Esophagus squamous epithelium (tissue), 5 donors: ENCODE measurements at regions not wholly inside any gene's neighbourhood (a gene's known extent, or its start where the extent isn't known, plus 50 kb on each side); places are given as distances from the start of the nearest gene placed in this dataset.

Experiments
- DNase-seq: peaks from one replicate; lab custom pipeline; 2025; lab: John Stamatoyannopoulos, UW
- H3K27ac ChIP-seq, 4 donors: fragments of 200-600 bp; sonication (generic); one replicate each; pipeline ENCODE4 v1.5.1; 2016 to 2019; ENCODE audit warnings: mild to moderate bottlenecking in 1 of 4
- H3K27me3 ChIP-seq, 4 donors: fragments of 200-600 bp; sonication (generic); 1 replicate in 3 of 4; 2 replicates in 1 of 4; pipeline versions ENCODE4 v1.5.1 to v1.6.0; 2017 to 2021; ENCODE audit warnings: antibody characterized with exemption in 1 of 4
- H3K36me3 ChIP-seq, 3 donors: fragments of 200-600 bp; sonication (generic); one replicate each; pipeline ENCODE4 v1.5.1; 2016 to 2019
- H3K4me1 ChIP-seq, 3 donors: fragments of 200-600 bp; sonication (generic); one replicate each; pipeline ENCODE4 v1.5.1; 2017 to 2019
- H3K4me3 ChIP-seq, 4 donors: fragments of 200-600 bp; sonication (generic); 1 replicate in 3 of 4; 2 replicates in 1 of 4; pipeline ENCODE4 v1.5.1; 2016 to 2019; ENCODE audit warnings: mild to moderate bottlenecking in 2 of 4, moderate library complexity in 1 of 4
- H3K9me3 ChIP-seq, 3 donors: fragments of 200-600 bp; sonication (generic); one replicate each; pipeline ENCODE4 v1.5.1; 2016 to 2019
- POLR2A ChIP-seq, 4 donors: fragments of 450-650 bp; IDR thresholded peaks; one replicate each; pipeline ENCODE4 v1.6.1; 2017; ENCODE audit warnings: antibody characterized with exemption in 4 of 4, mild to moderate bottlenecking in 4 of 4, moderate library complexity in 3 of 4
- WGBS, 2 donors: methylation state at CpG; one replicate each; pipeline ENCODE4 v1.1.5; 2018; 5-methylcytosine and 5-hydroxymethylcytosine counted together
- intact Hi-C: fragments of 100-400 bp; cut with DNase I; formaldehyde crosslinking; loops from one replicate; pipeline ENCODE4 v1.15.0; 2022
- TF ChIP-seq, protein P1 (sequence below), 6 experiments: fragments of 450-650 bp in 4 of 6; fragments of 200-600 bp in 2 of 6; sonication (generic) in 2 of 6; IDR thresholded peaks; one replicate each; pipeline ENCODE4 v1.5.1; 2016 to 2019; ENCODE audit warnings: antibody characterized with exemption in 6 of 6, mild to moderate bottlenecking in 4 of 6, moderate library complexity in 4 of 6
- donor health status: DM: yes; HTN: yes; CAD: no.

GRCh38 chr1:157418231-157418630 is 134.1 kb downstream of the FCRL5 start:
- DNase-seq, result no peak
- WGBS, 2 donors, result 80 to 100% methylated on average over 1 of the region's 1 CpG
- no peaks in the 10 kb centered on the region for H3K36me3 ChIP-seq
- TF ChIP-seq, protein P1, sequence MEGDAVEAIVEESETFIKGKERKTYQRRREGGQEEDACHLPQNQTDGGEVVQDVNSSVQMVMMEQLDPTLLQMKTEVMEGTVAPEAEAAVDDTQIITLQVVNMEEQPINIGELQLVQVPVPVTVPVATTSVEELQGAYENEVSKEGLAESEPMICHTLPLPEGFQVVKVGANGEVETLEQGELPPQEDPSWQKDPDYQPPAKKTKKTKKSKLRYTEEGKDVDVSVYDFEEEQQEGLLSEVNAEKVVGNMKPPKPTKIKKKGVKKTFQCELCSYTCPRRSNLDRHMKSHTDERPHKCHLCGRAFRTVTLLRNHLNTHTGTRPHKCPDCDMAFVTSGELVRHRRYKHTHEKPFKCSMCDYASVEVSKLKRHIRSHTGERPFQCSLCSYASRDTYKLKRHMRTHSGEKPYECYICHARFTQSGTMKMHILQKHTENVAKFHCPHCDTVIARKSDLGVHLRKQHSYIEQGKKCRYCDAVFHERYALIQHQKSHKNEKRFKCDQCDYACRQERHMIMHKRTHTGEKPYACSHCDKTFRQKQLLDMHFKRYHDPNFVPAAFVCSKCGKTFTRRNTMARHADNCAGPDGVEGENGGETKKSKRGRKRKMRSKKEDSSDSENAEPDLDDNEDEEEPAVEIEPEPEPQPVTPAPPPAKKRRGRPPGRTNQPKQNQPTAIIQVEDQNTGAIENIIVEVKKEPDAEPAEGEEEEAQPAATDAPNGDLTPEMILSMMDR (IDR thresholded peaks at IDR 0.05), result no peak
- TF ChIP-seq POLR2A (IDR thresholded peaks at IDR 0.05), result no peak
- H3K27ac ChIP-seq, result no peak overlapping the region
- no peak overlapping the region for H3K4me3 ChIP-seq
- intact Hi-C loops, result no loop called here
- no peaks in the 10 kb centered on the region for H3K4me1 ChIP-seq
- H3K9me3 ChIP-seq, result no peaks in the 10 kb centered on the region
- H3K27me3 ChIP-seq, result no peaks in the 10 kb centered on the region

GRCh38 chr1:157415661-157416060 is 136.7 kb downstream of the FCRL5 start:
- intact Hi-C loops, result no loop called here
- H3K9me3 ChIP-seq, result no peaks in the 10 kb centered on the region
- H3K4me1 ChIP-seq, result no peaks in the 10 kb centered on the region
- 63 to 64% methylated on average over 4 of the region's 5 CpGs for WGBS, 2 donors
- H3K27ac ChIP-seq, result no peak overlapping the region
- TF ChIP-seq, protein P1 (IDR thresholded peaks at IDR 0.05), result no peak
- TF ChIP-seq POLR2A (IDR thresholded peaks at IDR 0.05), result no peak
- no peak overlapping the region for H3K4me3 ChIP-seq
- no peak for DNase-seq
- H3K36me3 ChIP-seq, result no peaks in the 10 kb centered on the region
- H3K27me3 ChIP-seq, result no peaks in the 10 kb centered on the region

DNA sequence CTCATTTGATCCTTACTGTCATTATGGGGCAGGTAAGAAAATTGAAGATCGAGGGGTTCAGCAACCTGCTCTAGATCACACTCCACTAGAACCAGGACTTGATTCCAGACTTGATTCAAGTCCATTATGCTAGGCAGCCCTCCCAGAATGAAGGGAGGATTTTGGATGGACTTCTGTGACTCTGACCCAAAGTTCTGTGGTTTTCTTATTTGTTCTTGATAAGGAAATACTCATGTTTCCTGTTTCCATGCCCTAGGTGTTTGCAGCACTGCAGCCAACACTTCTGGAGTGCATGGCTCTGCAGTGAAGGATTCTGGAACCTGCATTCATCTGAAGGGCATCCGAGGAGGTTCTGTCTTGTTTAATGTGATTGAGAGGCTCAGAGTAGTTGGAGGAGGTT is 140.0 kb downstream of the FCRL5 start:
- no peak for DNase-seq
- TF ChIP-seq, protein P1 (IDR thresholded peaks at IDR 0.05), result no peak
- TF ChIP-seq POLR2A (IDR thresholded peaks at IDR 0.05), result no peak
- no peak overlapping the region for H3K27ac ChIP-seq
- H3K4me1 ChIP-seq, result no peaks in the 10 kb centered on the region
- no peaks in the 10 kb centered on the region for H3K36me3 ChIP-seq
- H3K4me3 ChIP-seq, result no peak overlapping the region
- intact Hi-C loops, result no loop called here
- no peaks in the 10 kb centered on the region for H3K9me3 ChIP-seq
- H3K27me3 ChIP-seq, result no peaks in the 10 kb centered on the region
- WGBS, 2 donors, result 73% methylated on average over 2 of the region's 2 CpGs; no CpG with 5 or more reads in 1 of the 2 donors

- H3K9me3 ChIP-seq, result no peaks in the 10 kb centered on the region
- 33 to 55% methylated on average over 1 to 4 of the region's 4 CpGs for WGBS, 2 donors
- intact Hi-C loops, result no loop called here
Measured at GRCh38 chr1:157411769-157412168, 140.5 kb downstream of the FCRL5 start.

GRCh38 chr1:157411064-157411463 is 141.3 kb downstream of the FCRL5 start:
- Histone ChIP-seq H3K27me3 (no peaks in the 10 kb centered on the region), H3K4me1 (no peaks in the 10 kb centered on the region), H3K9me3 (no peaks in the 10 kb centered on the region), H3K4me3 (no peak overlapping the region), H3K27ac (no peak overlapping the region), H3K36me3 (no peaks in the 10 kb centered on the region)
- DNase-seq, result no peak
- 57 to 88% methylated on average over 1 to 2 of the region's 2 CpGs for WGBS, 2 donors
- no peak for TF ChIP-seq POLR2A (IDR thresholded peaks at IDR 0.05)
- TF ChIP-seq, protein P1 (IDR thresholded peaks at IDR 0.05), result no peak
- intact Hi-C loops, result no loop called here

More at GRCh38 chr1:157411769-157412168, 140.5 kb downstream of the FCRL5 start:
- Histone ChIP-seq H3K4me1 (no peaks in the 10 kb centered on the region), H3K27me3 (no peaks in the 10 kb centered on the region), H3K27ac (no peak overlapping the region), H3K4me3 (no peak overlapping the region), H3K36me3 (no peaks in the 10 kb centered on the region)
- DNase-seq, result no peak
- no peak for TF ChIP-seq POLR2A (IDR thresholded peaks at IDR 0.05)
- TF ChIP-seq, protein P1 (IDR thresholded peaks at IDR 0.05), result no peak
